Inflammatory macrophage treated with lipopolysaccharide for 4 hours (primary cell): ENCODE measurements at regions not wholly inside any gene's neighbourhood (a gene's known extent, or its start where the extent isn't known, plus 50 kb on each side); places are given as distances from the start of the nearest gene placed in this dataset.
"Not testable (repeated sequence)": the region's sequence is repeated elsewhere in the genome, so short reads cannot be mapped to it uniquely, and the experiment has no call there.

Experiments
- DNase-seq: peaks from one replicate; pipeline ENCODE4 v3.0.0-alpha.2; 2020

- DNase-seq, result no peak
Measured at GRCh38 chr10:117754770-117755658, 212.5 kb downstream of the EMX2 start.

GRCh38 chr10:117755659-117756014 is 213.1 kb downstream of the EMX2 start:
- DNase-seq, result no peak

- no peak for DNase-seq
Measured at GRCh38 chr10:117757086-117757720, 214.7 kb downstream of the EMX2 start.

GRCh38 chr10:117759266-117759665 is 216.7 kb downstream of the EMX2 start:
- no peak for DNase-seq

- DNase-seq, result no peak
Measured at GRCh38 chr10:117761695-117762094, 219.1 kb downstream of the EMX2 start.

- DNase-seq, result no peak
Measured at GRCh38 chr10:117762126-117762818, 219.7 kb downstream of the EMX2 start.

- no peak for DNase-seq
Measured at GRCh38 chr10:117762819-117763172, 220.2 kb downstream of the EMX2 start.

- no peak for DNase-seq
Measured at GRCh38 chr10:117763528-117763927, 221.0 kb downstream of the EMX2 start.

- DNase-seq, result no peak
Measured at GRCh38 chr10:117768333-117769042, 225.9 kb downstream of the EMX2 start.

- DNase-seq, result no peak
Measured at GRCh38 chr10:117775526-117775925, 233.0 kb downstream of the EMX2 start.

GRCh38 chr10:117777222-117777621 is 234.7 kb downstream of the EMX2 start:
- not testable (repeated sequence) for DNase-seq

GRCh38 chr10:117778241-117778640 is 235.7 kb downstream of the EMX2 start:
- DNase-seq, result no peak

- DNase-seq, result no peak
Measured at GRCh38 chr10:117780411-117780810, 237.9 kb downstream of the EMX2 start.

- DNase-seq, result no peak
Measured at GRCh38 chr10:117781216-117781831, 238.8 kb downstream of the EMX2 start.

- no peak for DNase-seq
Measured at GRCh38 chr10:117782276-117782675, 239.7 kb downstream of the EMX2 start.

GRCh38 chr10:117783698-117784395 is 241.3 kb downstream of the EMX2 start:
- DNase-seq, result no peak

- no peak for DNase-seq
Measured at GRCh38 chr10:117784776-117785175, 242.2 kb downstream of the EMX2 start.

GRCh38 chr10:117788911-117789310 is 246.4 kb downstream of the EMX2 start:
- no peak for DNase-seq

- DNase-seq, result no peak
Measured at GRCh38 chr10:117790179-117790578, 247.6 kb downstream of the EMX2 start.

GRCh38 chr10:117790621-117791020 is 248.1 kb downstream of the EMX2 start:
- no peak for DNase-seq

- DNase-seq, result no peak
Measured at GRCh38 chr10:117792214-117792613, 249.7 kb downstream of the EMX2 start.

- DNase-seq, result no peak
Measured at GRCh38 chr10:117796130-117796745, 250.5 kb downstream of the RAB11FIP2 start.
